ENCODE measurements at regions not wholly inside any gene's neighbourhood (a gene's known extent, or its start where the extent isn't known, plus 50 kb on each side); places are given as distances from the start of the nearest gene placed in this dataset.

DNA sequence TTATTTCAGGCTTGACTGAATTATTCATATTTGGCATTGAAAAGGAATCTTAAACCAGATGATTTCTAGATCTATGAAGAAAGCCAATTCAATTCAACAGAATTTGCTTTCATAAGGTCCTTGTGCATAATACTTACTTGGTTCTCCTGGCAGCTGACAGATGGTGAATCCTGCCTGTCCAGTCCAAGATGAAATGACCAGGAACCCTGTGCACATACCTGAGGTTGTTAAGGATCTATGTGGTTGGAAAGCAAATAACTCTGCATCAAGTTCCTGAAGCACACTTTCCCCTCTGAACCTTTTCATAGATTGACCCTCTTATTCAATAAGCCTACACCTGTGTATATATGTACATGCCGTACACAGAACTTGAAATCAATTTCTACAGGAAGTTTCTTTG is 562.7 kb downstream of the PPARGC1A start:
- DNase-seq: no peak

GRCh38 chr4:23324021-23324690 is 565.7 kb downstream of the PPARGC1A start:
- peak; percentile 44 for DNase-seq

DNA sequence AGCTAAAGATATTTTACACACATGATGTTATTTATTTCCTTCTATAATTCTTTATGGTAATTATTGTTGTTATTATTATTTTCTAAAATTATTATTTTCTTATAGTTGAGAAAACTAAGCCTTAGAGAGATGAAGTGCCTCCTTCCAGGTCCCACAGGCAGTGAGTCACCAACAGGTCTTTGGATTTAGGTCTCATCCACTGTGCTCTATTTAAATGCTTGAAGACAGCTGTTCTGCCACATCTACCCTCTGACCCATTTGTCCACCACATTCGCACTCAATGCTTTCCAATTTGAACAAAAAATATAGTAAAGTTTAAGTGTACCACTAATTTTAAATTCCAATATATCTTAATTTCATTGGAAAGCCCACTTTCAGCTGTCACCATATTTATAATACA is 566.4 kb downstream of the PPARGC1A start:
- no peak for DNase-seq

DNA sequence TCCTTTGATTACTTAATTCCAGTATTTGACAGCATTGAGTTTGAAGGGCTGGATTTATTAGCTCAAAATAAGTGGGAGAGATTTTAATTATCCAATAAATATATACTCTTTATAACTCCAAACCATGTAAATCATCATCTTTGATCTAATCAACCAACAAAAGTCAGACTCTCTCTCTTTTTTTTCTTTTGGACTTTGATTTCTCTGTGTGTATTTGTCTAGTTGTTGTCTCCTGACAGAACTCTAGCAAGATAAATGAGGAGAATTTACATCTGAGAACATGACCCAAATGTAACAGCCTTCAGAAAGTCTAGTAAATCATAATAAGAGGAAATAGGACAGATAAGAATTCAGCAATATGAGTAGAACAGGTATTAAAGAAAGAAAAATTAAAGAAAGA is 567.1 kb downstream of the PPARGC1A start:
- DNase-seq: no peak

DNA sequence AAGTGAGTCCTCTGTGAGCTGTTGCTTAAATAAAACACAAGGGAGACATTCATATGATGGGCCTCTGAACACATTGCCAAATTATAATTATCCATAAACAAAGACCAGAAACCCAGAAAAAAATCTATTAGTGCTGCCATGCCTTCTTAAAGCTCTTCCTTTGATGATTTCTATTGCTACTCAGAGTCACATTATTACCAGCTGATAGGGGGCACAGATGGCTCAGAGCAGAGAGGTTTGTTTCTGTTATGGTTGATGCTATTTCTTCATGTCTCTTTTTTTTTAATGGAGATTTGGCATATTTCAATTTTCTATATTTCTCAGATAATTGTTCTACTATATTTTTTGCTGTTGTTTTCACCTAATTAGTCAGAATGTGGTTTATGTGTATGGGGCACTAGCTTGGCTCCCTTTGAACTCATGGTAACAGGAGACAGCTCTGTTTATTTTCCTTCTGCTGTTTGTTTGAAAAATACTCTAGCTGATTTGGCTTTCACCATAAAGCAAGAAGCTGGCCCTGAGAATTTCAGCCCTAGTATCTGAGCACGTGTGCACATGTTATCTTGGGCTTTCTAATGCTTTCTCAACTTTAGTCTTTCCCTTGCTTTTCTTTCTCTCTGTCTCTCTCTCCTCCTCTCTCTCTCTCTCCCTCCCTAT is 568.8 kb downstream of the PPARGC1A start:
- DNase-seq: no peak

DNA sequence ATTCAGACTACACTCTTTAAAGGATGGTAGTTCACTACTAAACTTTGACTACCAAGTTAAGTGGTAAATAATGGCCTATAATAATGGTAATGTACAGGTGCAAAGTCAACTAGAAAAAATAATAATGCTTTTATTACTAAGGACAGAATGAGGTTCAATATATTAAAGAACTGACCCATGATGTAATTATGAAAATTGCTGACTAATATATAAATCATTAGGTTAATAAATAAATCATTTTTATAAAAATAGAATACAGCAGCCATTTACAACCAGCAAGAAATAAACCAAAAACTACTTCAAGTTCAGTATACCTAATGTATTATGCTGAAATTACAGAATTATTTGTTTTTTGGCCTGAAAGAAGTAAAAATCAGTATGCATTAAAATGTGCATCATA is 577.2 kb downstream of the PPARGC1A start:
- no peak for DNase-seq

DNA sequence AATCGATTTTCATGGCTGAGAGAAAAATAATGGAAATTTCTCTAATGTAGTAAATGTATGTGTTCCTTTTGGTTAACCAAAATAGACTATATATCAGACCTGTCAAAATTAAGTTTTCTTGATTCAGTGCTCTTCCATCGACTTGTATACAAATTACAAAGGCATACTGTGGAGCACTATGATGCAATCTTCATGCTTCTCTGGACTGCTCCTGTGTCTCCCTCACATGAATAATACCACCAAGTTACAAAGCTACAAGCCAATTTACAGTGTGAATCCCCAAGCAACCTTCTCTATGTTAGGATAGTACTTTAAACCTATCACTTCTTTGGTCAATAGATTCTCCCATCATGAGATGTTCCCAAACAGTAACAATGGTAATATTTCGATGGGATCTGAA is 577.9 kb downstream of the PPARGC1A start:
- no peak for DNase-seq

DNA sequence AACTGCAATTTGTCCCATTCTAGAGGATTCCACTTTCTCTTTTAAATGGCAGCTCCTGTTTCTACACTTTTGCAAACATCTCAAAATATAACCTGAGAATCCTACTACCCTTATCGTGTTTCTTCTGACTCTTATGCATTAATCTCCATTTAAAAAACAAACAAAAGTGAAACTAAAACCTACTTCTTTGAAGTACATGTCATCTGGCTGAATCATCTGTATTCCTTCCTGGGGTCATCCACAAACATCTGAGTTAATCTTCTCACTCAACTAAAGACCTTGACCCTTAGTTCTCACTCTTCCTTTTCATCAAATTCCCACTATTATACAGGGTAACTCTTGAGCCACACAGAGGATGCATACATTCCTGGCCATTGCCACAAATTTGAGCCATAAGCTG is 584.8 kb downstream of the PPARGC1A start:
- peak; percentile 49 for DNase-seq

DNA sequence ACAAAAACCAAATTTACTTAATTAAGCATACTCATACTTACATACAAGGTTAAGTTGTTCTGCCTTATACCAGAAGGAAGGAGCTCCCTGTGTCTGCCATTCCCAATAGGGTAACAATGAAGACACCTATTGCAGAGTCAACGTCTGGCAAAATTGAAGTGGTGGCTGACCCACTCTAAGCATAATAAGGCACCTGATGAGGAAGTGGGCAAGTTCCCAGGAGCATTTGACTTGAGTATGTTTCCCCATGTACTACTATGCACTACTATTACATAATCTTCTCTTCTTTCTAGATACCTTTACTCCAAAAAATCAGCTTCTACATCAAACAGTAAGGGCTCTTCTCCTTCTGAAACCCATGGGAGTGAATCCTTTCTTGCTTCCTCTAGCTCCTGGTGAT is 591.5 kb downstream of the PPARGC1A start:
- DNase-seq: no peak

GRCh38 chr4:23297327-23297726 is 592.5 kb downstream of the PPARGC1A start:
- no peak for DNase-seq

GRCh38 chr4:23291139-23291538 is 598.4 kb downstream of the GBA3 start:
- no peak for DNase-seq

- no peak for DNase-seq
Measured at GRCh38 chr4:23290656-23291055, 597.9 kb downstream of the GBA3 start.

DNA sequence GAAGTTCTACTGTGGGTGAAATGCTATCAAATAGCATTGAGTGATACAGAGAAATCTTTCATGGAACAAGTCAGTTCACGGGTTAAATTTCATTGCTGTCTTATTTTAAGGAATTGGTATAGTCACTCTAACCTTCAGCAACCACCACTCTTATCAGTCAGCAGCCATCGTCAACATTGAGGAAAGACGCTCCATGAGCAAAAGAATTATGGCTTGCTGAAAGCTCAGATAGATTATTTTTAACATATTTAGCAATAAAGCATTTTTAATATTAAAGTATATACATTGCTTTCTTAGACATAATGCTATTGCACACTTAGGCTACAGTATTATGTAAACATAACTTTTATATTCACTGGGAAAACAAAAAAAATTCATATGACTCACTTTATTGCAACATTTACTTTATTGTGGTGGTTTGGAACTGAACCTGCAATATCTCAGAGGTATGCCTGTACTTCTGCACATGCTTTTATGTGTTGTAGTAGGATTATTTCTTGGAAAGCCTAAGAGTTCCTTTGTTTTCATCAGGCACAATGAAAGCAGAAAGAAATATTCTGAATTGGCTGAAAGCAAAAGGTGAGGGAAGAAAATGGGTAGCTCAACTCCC is 586.7 kb downstream of the GBA3 start:
- DNase-seq: peak; percentile 22

DNA sequence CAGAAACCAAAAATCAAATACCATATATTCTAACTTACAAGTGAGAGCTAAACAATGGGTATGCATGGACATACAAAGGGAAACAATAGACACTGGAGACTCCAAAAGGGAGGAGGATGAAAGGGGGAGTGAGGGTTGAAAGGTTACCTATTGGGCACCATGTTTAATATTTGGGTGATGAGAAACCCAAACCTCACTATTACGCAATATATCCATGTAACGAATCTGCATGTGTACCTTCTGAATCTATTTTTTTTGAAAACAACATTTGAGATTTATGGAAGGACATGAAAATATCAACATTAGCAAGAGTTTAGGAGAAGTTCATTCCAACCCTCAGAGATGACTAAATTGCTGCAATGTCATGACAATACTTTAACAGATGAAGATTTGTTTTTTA is 586.1 kb downstream of the GBA3 start:
- no peak for DNase-seq

- DNase-seq: no peak
Measured at GRCh38 chr4:23276076-23276475, 583.3 kb downstream of the GBA3 start.

GRCh38 chr4:23269566-23269965 is 576.8 kb downstream of the GBA3 start:
- peak; percentile 35 for DNase-seq

- DNase-seq: no peak
Measured at GRCh38 chr4:23268072-23268771, 575.5 kb downstream of the GBA3 start.

GRCh38 chr4:23266401-23266800 is 573.7 kb downstream of the GBA3 start:
- no peak for DNase-seq

GRCh38 chr4:23260511-23260910 is 567.8 kb downstream of the GBA3 start:
- DNase-seq: no peak

GRCh38 chr4:23245203-23245832 is 552.6 kb downstream of the GBA3 start:
- no peak for DNase-seq

- no peak for DNase-seq
Measured at GRCh38 chr4:23242962-23243361, 550.2 kb downstream of the GBA3 start.

DNA sequence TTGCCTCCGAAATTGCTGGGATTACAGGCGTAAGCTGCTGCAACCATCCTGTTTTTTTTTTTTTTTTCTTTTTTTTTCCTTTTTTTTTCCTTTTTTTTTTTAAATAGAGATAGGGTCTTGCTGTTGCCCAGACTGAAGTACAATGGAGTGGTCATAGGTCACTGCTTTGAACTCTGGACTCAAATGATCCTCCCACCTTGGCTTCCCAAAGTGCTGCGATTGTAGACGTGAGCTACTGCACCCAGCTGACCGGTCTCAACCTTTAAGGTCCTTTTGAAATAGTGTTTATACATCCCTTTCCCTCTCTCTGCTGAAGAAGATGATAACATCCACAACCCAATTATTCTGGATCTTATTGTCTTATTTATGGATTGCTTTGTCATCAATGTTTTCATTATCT is 548.7 kb downstream of the GBA3 start:
- no peak for DNase-seq

DNA sequence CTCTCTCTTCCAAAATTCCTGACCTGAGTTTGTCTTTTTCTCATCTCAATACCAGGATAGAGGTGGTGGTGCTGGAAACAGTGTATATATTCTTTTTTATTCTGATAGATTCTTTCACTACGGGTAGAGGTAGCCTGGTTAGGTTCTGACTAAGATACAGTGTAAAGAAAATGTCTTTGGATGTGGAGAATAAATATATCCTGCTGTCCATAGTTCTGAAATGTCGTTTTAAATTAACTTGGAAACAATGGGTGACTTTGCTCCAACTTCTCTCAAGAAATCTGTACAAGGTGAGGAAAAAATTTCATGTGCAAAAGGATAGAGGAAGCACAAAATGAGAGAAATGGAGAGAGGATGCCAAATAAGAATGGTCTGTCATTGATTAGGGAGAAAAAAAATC is 546.1 kb downstream of the GBA3 start:
- DNase-seq: no peak
